ENCODE measurements at regions not wholly inside any gene's neighbourhood (a gene's known extent, or its start where the extent isn't known, plus 50 kb on each side); places are given as distances from the start of the nearest gene placed in this dataset.

DNA sequence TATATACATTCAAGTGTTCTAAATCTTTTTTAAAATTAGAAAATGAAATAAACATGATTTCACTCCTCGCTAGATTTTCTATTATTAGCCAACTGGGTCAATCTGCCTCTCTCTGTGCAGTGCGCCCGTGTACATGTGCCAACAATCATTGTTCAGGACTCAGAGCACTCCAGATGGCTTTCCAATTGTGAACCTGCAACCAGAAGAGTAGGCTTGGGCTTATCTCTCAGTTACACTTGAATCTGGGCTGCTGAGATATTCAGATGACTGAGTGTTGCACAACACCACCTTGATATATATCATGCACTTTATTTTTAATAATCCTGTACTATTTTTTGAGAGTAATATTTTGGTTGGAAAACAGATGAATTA, 184.0 kb upstream of the FSTL5 start:
- no peak for TF ChIP-seq POLR2AphosphoS5 (IDR thresholded peaks at IDR 0.05; ENCODE audit: borderline replicate concordance, low read depth, low read length)
- TF ChIP-seq EZH2 (IDR thresholded peaks at IDR 0.05): no peak
- no peak for TF ChIP-seq FOXP2 (optimal IDR thresholded peaks at IDR 0.05; ENCODE audit: control extremely low read depth, extremely low read length, insufficient read depth)

Data from SK-N-MC (cell line).